ENCODE measurements at regions not wholly inside any gene's neighbourhood (a gene's known extent, or its start where the extent isn't known, plus 50 kb on each side); places are given as distances from the start of the nearest gene placed in this dataset.

GRCh38 chr12:114888448-114888847 is 204.5 kb upstream of the TBX3 start:
- H3K27me3 ChIP-seq = no peaks in the 10 kb centered on the region
- no peaks in the 10 kb centered on the region for H3K9me3 ChIP-seq
- no peak overlapping the region for H3K4me3 ChIP-seq
- H3K27ac ChIP-seq = peak overlapping the region in 1 of 4 donors; percentile 12
- DNase-seq = peak in 1 of 3 donors; percentile 80
- no peaks in the 10 kb centered on the region for H3K36me3 ChIP-seq
- H3K4me1 ChIP-seq = no peaks in the 10 kb centered on the region
- TF ChIP-seq CTCF (IDR thresholded peaks at IDR 0.05) (no peak), POLR2A (IDR thresholded peaks at IDR 0.05) (no peak)

GRCh38 chr12:114885501-114885900 is 201.5 kb upstream of the TBX3 start:
- Histone ChIP-seq H3K36me3 (no peaks in the 10 kb centered on the region), H3K4me1 (no peaks in the 10 kb centered on the region), H3K9me3 (no peaks in the 10 kb centered on the region), H3K27me3 (no peaks in the 10 kb centered on the region), H3K27ac (no peak overlapping the region), H3K4me3 (no peak overlapping the region)
- DNase-seq = no peak
- TF ChIP-seq POLR2A (IDR thresholded peaks at IDR 0.05) (no peak), CTCF (IDR thresholded peaks at IDR 0.05) (no peak)

GRCh38 chr12:114884575-114884974 is 200.6 kb upstream of the TBX3 start:
- Histone ChIP-seq H3K4me3 (no peak overlapping the region), H3K27ac (no peak overlapping the region), H3K9me3 (no peaks in the 10 kb centered on the region), H3K36me3 (no peaks in the 10 kb centered on the region), H3K27me3 (no peaks in the 10 kb centered on the region), H3K4me1 (no peaks in the 10 kb centered on the region)
- TF ChIP-seq POLR2A (IDR thresholded peaks at IDR 0.05) (no peak), CTCF (IDR thresholded peaks at IDR 0.05) (no peak)
- DNase-seq = no peak

GRCh38 chr12:114882083-114882482 is 198.1 kb upstream of the TBX3 start:
- no peak for TF ChIP-seq CTCF (IDR thresholded peaks at IDR 0.05)
- no peak for TF ChIP-seq POLR2A (IDR thresholded peaks at IDR 0.05)
- no peaks in the 10 kb centered on the region for H3K36me3 ChIP-seq
- H3K27me3 ChIP-seq = no peaks in the 10 kb centered on the region
- no peak for DNase-seq
- H3K27ac ChIP-seq = no peak overlapping the region
- H3K4me1 ChIP-seq = no peaks in the 10 kb centered on the region
- no peak overlapping the region for H3K4me3 ChIP-seq
- no peaks in the 10 kb centered on the region for H3K9me3 ChIP-seq

- no peak for DNase-seq
- H3K4me1 ChIP-seq = no peaks in the 10 kb centered on the region
- H3K9me3 ChIP-seq = no peaks in the 10 kb centered on the region
- no peaks in the 10 kb centered on the region for H3K36me3 ChIP-seq
- no peak overlapping the region for H3K27ac ChIP-seq
- H3K27me3 ChIP-seq = no peaks in the 10 kb centered on the region
- H3K4me3 ChIP-seq = no peak overlapping the region
- TF ChIP-seq POLR2A (IDR thresholded peaks at IDR 0.05) (no peak), CTCF (IDR thresholded peaks at IDR 0.05) (no peak)
Observed at GRCh38 chr12:114879354-114879753, 195.4 kb upstream of the TBX3 start.

- H3K4me1 ChIP-seq = no peaks in the 10 kb centered on the region
- no peak overlapping the region for H3K4me3 ChIP-seq
- no peaks in the 10 kb centered on the region for H3K36me3 ChIP-seq
- TF ChIP-seq POLR2A (IDR thresholded peaks at IDR 0.05) = no peak
- no peak for TF ChIP-seq CTCF (IDR thresholded peaks at IDR 0.05)
- H3K27ac ChIP-seq = no peak overlapping the region
- no peaks in the 10 kb centered on the region for H3K9me3 ChIP-seq
- H3K27me3 ChIP-seq = no peaks in the 10 kb centered on the region
- no peak for DNase-seq
Observed at GRCh38 chr12:114878781-114879180, 194.8 kb upstream of the TBX3 start.

Data from Peyer's patch (tissue), 4 donors.